SH-SY5Y (cell line): ENCODE measurements at regions not wholly inside any gene's neighbourhood (a gene's known extent, or its start where the extent isn't known, plus 50 kb on each side); places are given as distances from the start of the nearest gene placed in this dataset.

ENCODE experiments used
- GATA2 ChIP-seq: IDR thresholded peaks from 2 replicates; pipeline ENCODE4 v1.6.1; 2011; ENCODE audit warnings: mild to moderate bottlenecking, low read depth, low read length
- GATA3 ChIP-seq: IDR thresholded peaks from 2 replicates; pipeline ENCODE4 v1.6.1; 2011; ENCODE audit warnings: low read depth, mild to moderate bottlenecking, low read length, moderate library complexity

GRCh38 chr2:52668724-52669123 lies 1098.9 kb upstream of the CHAC2 start:
- no peak for TF ChIP-seq GATA3
- no peak for TF ChIP-seq GATA2

GRCh38 chr2:52659546-52659945 lies 1108.1 kb upstream of the CHAC2 start:
- TF ChIP-seq GATA2 (no peak), GATA3 (no peak)

- TF ChIP-seq GATA2 (no peak), GATA3 (no peak)
Measured at GRCh38 chr2:52658598-52658997, 1109.0 kb upstream of the CHAC2 start.

- TF ChIP-seq GATA3: no peak
- TF ChIP-seq GATA2: no peak
Measured at GRCh38 chr2:52639692-52640091, 1127.9 kb upstream of the CHAC2 start.

GRCh38 chr2:52632543-52632942 lies 1135.1 kb upstream of the CHAC2 start:
- TF ChIP-seq GATA2 (no peak), GATA3 (no peak)

GRCh38 chr2:52629944-52630343 lies 1137.7 kb upstream of the CHAC2 start:
- TF ChIP-seq GATA3 (no peak), GATA2 (no peak)

- no peak for TF ChIP-seq GATA3
Measured at GRCh38 chr2:52629531-52629930, 1138.1 kb upstream of the CHAC2 start.

- TF ChIP-seq GATA3 (no peak), GATA2 (no peak)
Measured at GRCh38 chr2:52622266-52622665, 1145.3 kb upstream of the CHAC2 start.

- no peak for TF ChIP-seq GATA2
Measured at GRCh38 chr2:52613064-52613463, 1154.5 kb upstream of the CHAC2 start.

- no peak for TF ChIP-seq GATA2
- TF ChIP-seq GATA3: no peak
Measured at GRCh38 chr2:52611759-52612158, 1155.8 kb upstream of the CHAC2 start.

GRCh38 chr2:52608030-52608429 lies 1159.6 kb upstream of the CHAC2 start:
- no peak for TF ChIP-seq GATA2
- no peak for TF ChIP-seq GATA3

- TF ChIP-seq GATA2: no peak
- TF ChIP-seq GATA3: no peak
Measured at GRCh38 chr2:52597346-52597745, 1170.3 kb upstream of the CHAC2 start.

- TF ChIP-seq GATA3: no peak
- no peak for TF ChIP-seq GATA2
Measured at GRCh38 chr2:52594026-52594425, 1173.6 kb upstream of the CHAC2 start.

- no peak for TF ChIP-seq GATA2
- no peak for TF ChIP-seq GATA3
Measured at GRCh38 chr2:52572469-52572894, 1195.1 kb upstream of the CHAC2 start.

GRCh38 chr2:52571380-52572347 lies 1195.9 kb upstream of the CHAC2 start:
- TF ChIP-seq GATA2 (no peak), GATA3 (no peak)

GRCh38 chr2:52570716-52571115 lies 1196.9 kb upstream of the CHAC2 start:
- no peak for TF ChIP-seq GATA2
- TF ChIP-seq GATA3: no peak
